WTC11 (cell line): ENCODE measurements at regions not wholly inside any gene's neighbourhood (a gene's known extent, or its start where the extent isn't known, plus 50 kb on each side); places are given as distances from the start of the nearest gene placed in this dataset.

Experiments
- ATF1 ChIP-seq: sonication (generic); formaldehyde crosslinking; IDR thresholded peaks from 2 replicates; pipeline ENCODE4 v1.8.1; 2023; ENCODE audit warnings: mild to moderate bottlenecking, moderate library complexity, missing genetic modification reagents
- GTF2I ChIP-seq: fragments of 250-450 bp; sonication (Bioruptor Pico); conservative IDR thresholded peaks from 2 replicates; pipeline ENCODE4 v1.4.0; 2021; ENCODE audit warnings: mild to moderate bottlenecking
- NR2C2 ChIP-seq: sonication (generic); formaldehyde crosslinking; IDR thresholded peaks from 2 replicates; pipeline ENCODE4 v1.8.0; 2022; ENCODE audit warnings: mild to moderate bottlenecking, missing genetic modification reagents
- TF ChIP-seq, protein P1 (sequence below): sonication (generic); formaldehyde crosslinking; IDR thresholded peaks from 2 replicates; pipeline ENCODE4 v1.8.0; 2022; ENCODE audit warnings: mild to moderate bottlenecking, missing genetic modification reagents
- TF ChIP-seq, protein P2 (sequence below): fragments of 200-600 bp; IDR thresholded peaks from 2 replicates; pipeline ENCODE4 v1.8.0; 2022; ENCODE audit warnings: antibody characterized with exemption

DNA sequence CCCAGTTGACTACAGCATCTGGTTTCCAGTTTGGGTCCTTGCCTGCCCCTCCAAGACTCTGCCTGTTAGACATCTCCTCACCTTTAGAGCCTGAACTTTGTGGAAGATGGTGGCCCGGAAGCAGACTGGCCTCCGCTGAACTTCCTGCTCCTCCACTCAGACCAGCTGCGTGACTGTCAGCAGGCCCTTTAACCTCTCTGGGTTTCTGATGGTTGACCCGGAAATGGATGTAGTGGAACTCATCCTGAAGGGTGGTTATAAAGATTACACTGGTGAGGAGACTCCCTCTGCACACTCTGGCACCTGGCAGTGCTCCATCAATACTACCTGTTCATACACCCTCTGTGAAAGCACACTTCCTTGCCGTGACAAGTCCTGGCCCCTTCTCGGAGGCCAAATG lies 151.9 kb upstream of the TLE3 start:
- TF ChIP-seq, protein P1, sequence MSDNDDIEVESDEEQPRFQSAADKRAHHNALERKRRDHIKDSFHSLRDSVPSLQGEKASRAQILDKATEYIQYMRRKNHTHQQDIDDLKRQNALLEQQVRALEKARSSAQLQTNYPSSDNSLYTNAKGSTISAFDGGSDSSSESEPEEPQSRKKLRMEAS (CRISPR knock-in tag) = no peak
- TF ChIP-seq NR2C2 (CRISPR knock-in tag) (no peak), ATF1 (CRISPR knock-in tag) (no peak), GTF2I (CRISPR knock-in tag) (no peak)
- TF ChIP-seq, protein P2, sequence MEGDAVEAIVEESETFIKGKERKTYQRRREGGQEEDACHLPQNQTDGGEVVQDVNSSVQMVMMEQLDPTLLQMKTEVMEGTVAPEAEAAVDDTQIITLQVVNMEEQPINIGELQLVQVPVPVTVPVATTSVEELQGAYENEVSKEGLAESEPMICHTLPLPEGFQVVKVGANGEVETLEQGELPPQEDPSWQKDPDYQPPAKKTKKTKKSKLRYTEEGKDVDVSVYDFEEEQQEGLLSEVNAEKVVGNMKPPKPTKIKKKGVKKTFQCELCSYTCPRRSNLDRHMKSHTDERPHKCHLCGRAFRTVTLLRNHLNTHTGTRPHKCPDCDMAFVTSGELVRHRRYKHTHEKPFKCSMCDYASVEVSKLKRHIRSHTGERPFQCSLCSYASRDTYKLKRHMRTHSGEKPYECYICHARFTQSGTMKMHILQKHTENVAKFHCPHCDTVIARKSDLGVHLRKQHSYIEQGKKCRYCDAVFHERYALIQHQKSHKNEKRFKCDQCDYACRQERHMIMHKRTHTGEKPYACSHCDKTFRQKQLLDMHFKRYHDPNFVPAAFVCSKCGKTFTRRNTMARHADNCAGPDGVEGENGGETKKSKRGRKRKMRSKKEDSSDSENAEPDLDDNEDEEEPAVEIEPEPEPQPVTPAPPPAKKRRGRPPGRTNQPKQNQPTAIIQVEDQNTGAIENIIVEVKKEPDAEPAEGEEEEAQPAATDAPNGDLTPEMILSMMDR = no peak
